HUES6 (cell line): ENCODE measurements at regions not wholly inside any gene's neighbourhood (a gene's known extent, or its start where the extent isn't known, plus 50 kb on each side); places are given as distances from the start of the nearest gene placed in this dataset.

ENCODE experiments used
- H3K27ac ChIP-seq: 2 replicates; pipeline ENCODE4 v1.7.0; 2013; ENCODE audit warnings: low read depth, mild to moderate bottlenecking, low read length, inconsistent platforms
- H3K27me3 ChIP-seq: 2 replicates; pipeline ENCODE4 v1.6.1; 2013; ENCODE audit warnings: low read length; ENCODE audit not compliant: control insufficient read depth, insufficient read depth
- H3K36me3 ChIP-seq: 2 replicates; pipeline ENCODE4 v1.6.1; 2013; ENCODE audit warnings: low read length; ENCODE audit not compliant: control insufficient read depth, insufficient read depth
- H3K4me1 ChIP-seq: 2 replicates; pipeline ENCODE4 v1.6.1; 2013; ENCODE audit warnings: low read length; ENCODE audit not compliant: control insufficient read depth, insufficient read depth
- H3K4me3 ChIP-seq: 2 replicates; pipeline ENCODE4 v1.5.1; 2013; ENCODE audit warnings: low read depth, low read length
- H3K9ac ChIP-seq: one replicate; pipeline ENCODE4 v1.6.1; 2013; ENCODE audit warnings: mild to moderate bottlenecking, low read length
- H3K9me3 ChIP-seq: 2 replicates; pipeline ENCODE4 v1.6.1; 2013; ENCODE audit warnings: low read depth, low read length; ENCODE audit not compliant: control insufficient read depth, insufficient read depth

GRCh38 chr6:1536526-1537429 is 72.9 kb upstream of the FOXC1 start:
- Histone ChIP-seq H3K9me3 (no peaks in the 10 kb centered on the region), H3K27me3 (no peaks in the 10 kb centered on the region), H3K9ac (no peak overlapping the region), H3K27ac (no peak overlapping the region), H3K36me3 (no peaks in the 10 kb centered on the region), H3K4me1 (peaks cover 2% of the 10 kb centered on the region; the same call in 1 of the 2 replicates), H3K4me3 (no peak overlapping the region)

GRCh38 chr6:1538369-1538768 is 71.3 kb upstream of the FOXC1 start:
- Histone ChIP-seq H3K4me1 (peaks cover 2% of the 10 kb centered on the region; the same call in 1 of the 2 replicates), H3K27me3 (no peaks in the 10 kb centered on the region), H3K9me3 (peaks cover 4% of the 10 kb centered on the region; the same call in 1 of the 2 replicates), H3K4me3 (no peak overlapping the region), H3K27ac (no peak overlapping the region), H3K36me3 (no peaks in the 10 kb centered on the region), H3K9ac (no peak overlapping the region)

DNA sequence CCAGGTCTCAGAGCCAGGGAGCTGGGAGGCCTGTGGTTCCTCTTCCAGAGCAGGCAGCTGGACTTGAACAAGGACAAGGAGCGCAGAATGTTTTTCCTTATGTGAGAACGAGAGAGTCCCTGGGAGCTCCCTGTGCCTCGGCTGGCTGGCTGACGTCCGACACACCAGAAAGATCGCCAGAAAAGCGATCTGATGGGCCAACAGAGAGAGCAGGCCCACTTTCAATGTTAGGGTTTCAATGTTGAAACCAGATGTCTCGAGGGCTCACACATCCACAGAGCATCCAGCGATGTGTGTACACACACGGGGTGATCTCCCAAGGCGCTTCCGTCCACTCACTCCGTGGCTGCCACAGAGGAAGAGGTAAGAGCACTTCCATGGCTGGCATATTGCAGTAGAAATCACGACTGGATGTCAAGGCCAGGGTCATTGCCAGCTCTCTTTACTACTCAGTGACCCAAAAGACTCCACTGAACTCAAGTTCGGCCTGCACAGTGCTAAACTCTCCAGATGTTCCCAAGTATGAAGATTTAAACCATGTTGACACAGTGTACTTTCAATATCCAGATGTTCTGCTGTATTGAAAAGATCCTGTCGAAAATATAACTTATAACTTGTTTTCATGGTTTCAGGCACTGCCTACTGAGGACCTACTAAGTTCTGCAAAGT is 70.8 kb upstream of the FOXC1 start:
- Histone ChIP-seq H3K27me3 (no peaks in the 10 kb centered on the region), H3K4me1 (peaks cover 2% of the 10 kb centered on the region; the same call in 1 of the 2 replicates), H3K27ac (no peak overlapping the region), H3K9ac (no peak overlapping the region), H3K4me3 (no peak overlapping the region), H3K36me3 (no peaks in the 10 kb centered on the region), H3K9me3 (peaks cover 4% of the 10 kb centered on the region; the same call in 1 of the 2 replicates)

DNA sequence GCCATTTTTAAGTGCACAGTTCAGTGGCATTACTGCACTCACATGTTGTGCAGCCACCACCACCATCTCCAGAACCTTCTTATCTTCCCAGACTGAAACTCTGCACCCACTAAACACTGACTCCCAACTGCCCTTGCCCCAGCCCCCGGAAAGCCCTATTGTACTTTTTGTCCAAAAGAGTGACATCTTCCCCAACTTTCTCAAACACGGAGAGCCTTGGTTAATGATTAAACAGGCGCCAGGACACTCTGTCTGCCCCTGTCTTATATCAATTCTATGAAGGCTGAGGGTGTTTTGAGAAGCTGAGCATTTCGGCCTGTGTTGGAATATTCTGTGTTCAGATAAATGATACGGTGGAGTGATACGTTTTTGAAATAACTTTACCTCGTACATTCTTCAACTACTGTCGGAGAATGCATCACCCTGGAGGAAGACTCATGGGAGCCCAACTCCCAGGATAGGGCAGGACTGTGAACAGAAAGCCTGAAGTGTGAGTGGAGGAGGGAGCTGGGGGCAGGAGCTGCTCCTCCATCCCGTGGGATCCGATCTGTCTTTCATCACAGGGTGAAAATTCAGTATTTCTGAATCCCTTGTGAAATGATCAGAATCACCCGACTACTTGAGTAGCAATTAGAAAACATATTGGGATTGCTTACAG is 68.7 kb upstream of the FOXC1 start:
- H3K4me1 ChIP-seq, result peaks cover 2% of the 10 kb centered on the region; the same call in 1 of the 2 replicates

GRCh38 chr6:1542335-1542734 is 67.4 kb upstream of the FOXC1 start:
- Histone ChIP-seq H3K9ac (no peak overlapping the region), H3K9me3 (peaks cover 7% of the 10 kb centered on the region; the same call in 1 of the 2 replicates), H3K4me3 (no peak overlapping the region), H3K4me1 (peaks cover 2% of the 10 kb centered on the region; the same call in 1 of the 2 replicates), H3K27ac (no peak overlapping the region), H3K27me3 (no peaks in the 10 kb centered on the region; the same call in 1 of the 2 replicates), H3K36me3 (no peaks in the 10 kb centered on the region)

More for the DNA sequence above, 68.7 kb upstream of the FOXC1 start:
- H3K9me3 ChIP-seq, result peaks cover 4% of the 10 kb centered on the region; the same call in 1 of the 2 replicates
- no peak overlapping the region for H3K27ac ChIP-seq
- no peak overlapping the region for H3K9ac ChIP-seq
- H3K27me3 ChIP-seq, result no peaks in the 10 kb centered on the region; the same call in 1 of the 2 replicates
- H3K4me3 ChIP-seq, result no peak overlapping the region
- no peaks in the 10 kb centered on the region for H3K36me3 ChIP-seq

DNA sequence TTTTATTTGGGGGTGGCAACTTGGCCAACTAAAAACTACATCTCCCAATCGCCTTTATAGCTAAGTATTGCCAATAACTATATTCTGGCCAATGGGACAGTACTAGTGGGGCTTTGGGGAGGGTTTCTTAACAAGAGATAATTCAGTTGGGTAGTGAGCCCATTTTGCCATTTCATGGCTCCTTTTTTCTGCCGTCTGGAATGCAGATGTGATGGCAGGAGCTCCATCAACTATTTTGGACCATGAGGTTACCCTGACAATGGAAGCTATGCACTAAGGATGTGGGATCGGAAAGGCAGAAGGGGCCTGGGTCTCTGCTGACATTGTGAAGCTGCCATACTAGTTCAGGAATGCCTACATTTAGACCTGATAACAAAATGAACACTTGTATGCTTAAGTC is 67.0 kb upstream of the FOXC1 start:
- Histone ChIP-seq H3K27me3 (no peaks in the 10 kb centered on the region; the same call in 1 of the 2 replicates), H3K27ac (no peak overlapping the region), H3K9ac (no peak overlapping the region), H3K36me3 (no peaks in the 10 kb centered on the region), H3K4me1 (peaks cover 2% of the 10 kb centered on the region; the same call in 1 of the 2 replicates), H3K9me3 (peaks cover 7% of the 10 kb centered on the region; the same call in 1 of the 2 replicates), H3K4me3 (no peak overlapping the region)

DNA sequence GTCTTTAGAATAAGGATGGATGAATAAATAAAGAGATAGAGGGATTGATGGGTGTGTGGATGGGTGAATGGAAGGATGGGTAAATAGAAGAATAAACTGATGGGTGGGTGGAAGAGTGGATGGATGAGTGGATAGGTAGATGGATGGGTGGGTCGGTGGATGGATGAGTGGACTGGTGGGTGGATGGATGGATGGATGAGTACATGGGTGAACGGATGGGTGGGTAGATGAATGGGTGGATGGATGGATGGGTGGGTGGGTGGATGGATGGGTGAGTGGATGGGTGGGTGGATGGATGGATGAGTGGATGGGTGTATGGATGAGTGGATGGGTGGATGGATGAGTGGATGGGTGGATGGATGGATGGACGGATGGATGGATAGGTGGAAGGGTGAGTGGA is 65.7 kb upstream of the FOXC1 start:
- H3K4me1 ChIP-seq, result no peaks in the 10 kb centered on the region
- no peaks in the 10 kb centered on the region; the same call in 1 of the 2 replicates for H3K27me3 ChIP-seq
- H3K4me3 ChIP-seq, result no peak overlapping the region
- H3K27ac ChIP-seq, result no peak overlapping the region
- H3K9ac ChIP-seq, result no peak overlapping the region
- H3K36me3 ChIP-seq, result no peaks in the 10 kb centered on the region
- H3K9me3 ChIP-seq, result peaks cover 7% of the 10 kb centered on the region; the same call in 1 of the 2 replicates

DNA sequence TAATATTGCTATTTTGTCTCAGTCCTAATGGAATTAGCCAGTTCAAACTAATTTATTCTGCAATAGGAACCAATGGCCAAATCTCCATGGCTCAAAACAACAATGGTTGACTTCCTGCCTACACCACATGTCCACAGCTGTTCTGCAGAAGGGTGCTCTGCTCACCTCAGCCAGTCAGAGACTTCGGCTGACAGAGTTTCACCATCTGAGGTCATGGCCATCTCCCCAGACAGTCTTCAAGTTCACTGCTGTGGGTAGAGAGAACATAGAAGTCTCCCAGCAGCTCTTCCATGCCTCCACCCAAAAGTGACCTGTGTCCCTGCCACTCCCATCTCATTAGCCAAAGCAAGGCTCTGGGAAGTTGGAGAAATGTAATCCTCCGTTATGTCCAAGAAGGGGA is 65.1 kb upstream of the FOXC1 start:
- Histone ChIP-seq H3K9me3 (peaks cover 7% of the 10 kb centered on the region; the same call in 1 of the 2 replicates), H3K36me3 (no peaks in the 10 kb centered on the region), H3K27ac (no peak overlapping the region), H3K4me3 (no peak overlapping the region), H3K27me3 (no peaks in the 10 kb centered on the region; the same call in 1 of the 2 replicates), H3K4me1 (no peaks in the 10 kb centered on the region), H3K9ac (no peak overlapping the region)

- Histone ChIP-seq H3K9ac (no peak overlapping the region), H3K4me3 (no peak overlapping the region), H3K27ac (no peak overlapping the region), H3K36me3 (no peaks in the 10 kb centered on the region), H3K9me3 (peaks cover 7% of the 10 kb centered on the region; the same call in 1 of the 2 replicates), H3K27me3 (no peaks in the 10 kb centered on the region; the same call in 1 of the 2 replicates), H3K4me1 (no peaks in the 10 kb centered on the region)
These were observed 64.1 kb upstream of the FOXC1 start for GRCh38 chr6:1545654-1546053.

DNA sequence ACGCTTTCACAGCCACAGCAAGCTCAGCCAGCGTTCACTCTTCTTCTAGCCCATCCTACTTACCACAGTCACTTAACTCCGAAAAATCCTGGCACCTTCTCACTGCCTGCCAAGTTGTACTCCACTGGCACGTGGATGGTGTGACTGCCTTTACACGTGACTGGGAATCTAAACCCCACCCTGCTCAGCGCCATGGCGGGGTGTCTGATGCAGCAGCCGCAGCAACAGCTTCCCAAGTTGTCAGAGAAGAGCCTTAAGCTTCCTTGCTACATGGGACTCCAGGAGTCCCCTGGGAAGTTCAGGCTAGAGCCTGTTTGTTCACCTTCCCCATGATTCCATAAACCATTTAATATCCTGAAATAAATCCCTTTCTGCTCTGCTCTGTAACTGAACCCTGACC is 61.9 kb upstream of the FOXC1 start:
- Histone ChIP-seq H3K27me3 (no peaks in the 10 kb centered on the region; the same call in 1 of the 2 replicates), H3K4me1 (no peaks in the 10 kb centered on the region), H3K4me3 (no peak overlapping the region), H3K9me3 (peaks cover 5% of the 10 kb centered on the region; the same call in 1 of the 2 replicates), H3K27ac (no peak overlapping the region), H3K9ac (no peak overlapping the region), H3K36me3 (no peaks in the 10 kb centered on the region)
